ENCODE measurements at regions not wholly inside any gene's neighbourhood (a gene's known extent, or its start where the extent isn't known, plus 50 kb on each side); places are given as distances from the start of the nearest gene placed in this dataset.

DNA sequence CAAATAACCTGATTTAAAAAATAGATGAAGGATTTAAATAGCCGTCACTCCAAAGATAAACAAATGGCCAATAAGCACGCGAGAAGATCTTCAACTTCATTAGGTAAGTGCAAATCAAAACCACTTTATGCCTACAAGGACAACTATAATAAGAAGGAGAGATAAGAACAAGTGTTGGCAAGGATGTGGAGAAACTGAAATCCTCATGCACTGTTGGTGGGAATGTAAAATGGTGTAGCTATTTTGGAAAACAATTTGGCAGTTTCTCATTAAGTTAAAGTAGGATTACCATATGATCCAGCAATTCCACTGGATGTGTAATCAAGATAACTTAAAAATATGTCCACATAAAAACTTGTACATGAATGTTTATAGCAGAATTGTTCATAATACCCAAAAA lies 64.1 kb downstream of the CXCL12 start:
- no peak for TF ChIP-seq CTCF (IDR thresholded peaks at IDR 0.05)
- TF ChIP-seq POLR2AphosphoS5 (IDR thresholded peaks at IDR 0.05), result no peak
- TF ChIP-seq POLR2A (IDR thresholded peaks at IDR 0.05), result no peak
- TF ChIP-seq EP300 (IDR thresholded peaks at IDR 0.05), result no peak
